ENCODE measurements at regions not wholly inside any gene's neighbourhood (a gene's known extent, or its start where the extent isn't known, plus 50 kb on each side); places are given as distances from the start of the nearest gene placed in this dataset.
"Not testable (repeated sequence)": the region's sequence is repeated elsewhere in the genome, so short reads cannot be mapped to it uniquely, and the experiment has no call there.

- DNase-seq (ENCODE audit: low read depth in 3 of 3), result no peak
Observed at GRCh38 chr18:39168723-39169122, 1603.1 kb upstream of the CELF4 start.

DNA sequence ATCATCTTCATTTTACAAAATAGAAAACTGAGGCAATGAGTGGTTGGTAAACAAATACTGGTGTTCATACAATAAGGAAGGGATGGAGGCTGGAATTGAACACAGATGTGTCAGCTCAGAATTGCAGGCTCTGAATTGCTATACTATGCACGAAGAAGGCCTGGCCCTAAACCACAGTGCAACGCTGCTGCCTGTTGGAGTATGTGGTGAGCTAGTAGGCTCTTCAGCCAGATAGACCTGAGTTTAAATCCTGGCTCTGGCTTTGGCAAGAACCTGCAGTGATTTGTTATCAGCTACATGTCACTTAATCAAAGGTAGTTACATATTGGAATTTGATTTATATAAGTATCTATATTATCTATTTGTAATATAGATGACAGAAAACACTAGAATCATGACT lies 1602.4 kb upstream of the CELF4 start:
- no peak for DNase-seq (ENCODE audit: low read depth in 3 of 3)

DNA sequence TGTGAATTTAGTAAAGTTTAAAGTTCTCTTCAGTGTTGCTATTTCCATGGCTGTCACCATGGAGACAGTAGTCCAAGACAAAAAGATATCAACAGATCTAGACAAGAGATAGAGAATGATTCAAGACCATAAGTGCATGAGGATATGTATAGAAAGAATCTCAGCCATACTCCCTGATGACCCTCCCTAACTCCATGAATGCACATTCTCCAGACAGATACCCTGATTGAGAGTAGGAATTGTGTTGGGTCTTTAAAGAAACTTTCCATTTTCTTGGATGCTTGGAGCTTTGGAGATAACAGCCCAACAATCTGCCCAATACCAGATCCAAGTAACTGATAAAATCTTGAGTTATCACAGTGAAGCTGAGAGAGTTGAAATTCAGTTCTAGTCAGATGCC lies 1601.2 kb upstream of the CELF4 start:
- DNase-seq (ENCODE audit: low read depth in 3 of 3), result no peak

- DNase-seq (ENCODE audit: low read depth in 3 of 3), result no peak
Observed at GRCh38 chr18:39162013-39162827, 1596.6 kb upstream of the CELF4 start.

DNA sequence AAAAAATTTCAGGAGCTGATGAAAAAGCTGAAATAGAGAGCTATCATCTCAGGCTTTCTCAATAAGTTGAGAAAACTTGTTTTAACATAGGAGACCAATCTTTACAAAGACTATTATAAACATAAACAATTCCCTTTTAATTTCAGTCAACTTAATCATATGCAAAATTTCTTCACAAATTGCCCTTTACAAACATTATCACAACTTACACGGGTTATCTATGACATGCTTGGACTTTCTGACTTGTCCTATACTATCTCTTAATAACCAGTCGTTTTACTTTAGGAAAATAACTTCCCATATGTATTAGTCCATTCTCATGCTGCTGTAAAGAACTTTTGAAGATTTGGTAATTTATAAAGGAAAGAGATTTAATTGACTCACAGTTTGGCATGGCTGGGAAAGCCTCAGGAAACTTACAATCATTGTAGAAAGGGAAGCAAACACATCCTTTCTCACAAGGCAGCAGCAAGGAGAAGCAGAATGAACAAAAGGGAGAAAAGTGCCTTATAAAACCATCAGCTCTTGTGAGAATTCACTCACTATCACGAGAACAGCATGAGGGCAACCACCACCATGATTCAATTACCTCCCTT lies 1583.7 kb upstream of the CELF4 start:
- DNase-seq (ENCODE audit: low read depth in 3 of 3), result no peak

- no peak for DNase-seq (ENCODE audit: low read depth in 3 of 3)
Observed at GRCh38 chr18:39134255-39134654, 1568.7 kb upstream of the CELF4 start.

DNA sequence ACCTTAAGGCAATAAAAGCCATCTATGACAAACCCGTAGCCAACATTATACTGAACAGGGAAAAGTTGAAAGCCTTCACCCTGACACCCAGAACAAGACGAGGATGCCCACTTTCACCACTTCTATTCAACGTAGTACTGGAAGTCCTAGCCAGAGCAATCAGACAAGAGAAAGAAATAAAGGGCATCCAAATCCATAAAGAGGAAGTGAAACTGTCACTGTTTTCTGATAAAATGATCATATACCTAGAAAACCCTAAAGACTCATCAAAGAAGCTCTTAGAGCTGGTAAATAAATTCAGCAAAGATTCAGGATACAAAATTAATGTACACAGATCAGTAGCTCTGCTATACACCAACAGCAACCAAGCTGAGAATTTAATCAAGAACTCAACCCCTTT lies 1561.9 kb upstream of the CELF4 start:
- DNase-seq (ENCODE audit: low read depth in 3 of 3), result not testable (repeated sequence)

DNA sequence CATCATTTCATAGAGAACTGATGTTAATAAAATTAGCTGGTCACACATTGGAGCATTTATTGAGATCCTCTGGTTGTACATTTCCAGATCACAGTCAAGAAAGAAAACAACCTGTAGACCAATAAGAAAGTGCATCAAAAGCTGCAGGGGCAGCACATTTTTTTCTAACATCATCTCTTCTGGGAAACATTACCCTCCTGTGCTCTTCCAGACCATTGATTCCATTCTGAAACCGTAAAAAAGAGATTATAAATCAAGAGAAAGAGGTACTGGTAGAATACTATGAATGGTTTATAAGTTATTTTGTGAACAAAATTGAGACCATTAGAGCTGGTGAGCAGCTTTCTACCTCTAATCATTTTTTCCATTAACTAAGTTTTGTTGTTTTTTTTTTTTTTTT lies 1548.2 kb upstream of the CELF4 start:
- no peak for DNase-seq (ENCODE audit: low read depth in 3 of 3)

DNA sequence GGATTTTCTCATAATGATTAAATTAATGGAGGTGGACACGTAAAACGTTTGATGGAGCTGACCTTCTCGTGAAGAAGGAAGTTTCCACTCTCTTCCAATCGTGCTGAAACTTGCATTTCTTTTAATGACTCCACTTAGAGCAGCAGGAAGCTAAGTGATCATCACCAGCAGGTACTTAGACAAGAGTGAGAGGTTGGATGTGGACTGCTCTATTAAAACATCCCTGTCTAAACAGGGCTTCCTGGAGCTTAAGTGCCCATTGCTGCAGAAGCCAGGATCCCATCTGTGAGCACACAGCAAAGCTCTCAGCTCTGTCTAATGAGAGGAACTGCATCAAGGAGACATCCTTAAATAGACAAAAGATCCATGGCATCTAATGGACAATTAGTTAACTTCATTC lies 1539.5 kb upstream of the CELF4 start:
- no peak for DNase-seq (ENCODE audit: low read depth in 3 of 3)

GRCh38 chr18:39072970-39073369 lies 1507.4 kb upstream of the CELF4 start:
- no peak for DNase-seq (ENCODE audit: low read depth in 3 of 3)

DNA sequence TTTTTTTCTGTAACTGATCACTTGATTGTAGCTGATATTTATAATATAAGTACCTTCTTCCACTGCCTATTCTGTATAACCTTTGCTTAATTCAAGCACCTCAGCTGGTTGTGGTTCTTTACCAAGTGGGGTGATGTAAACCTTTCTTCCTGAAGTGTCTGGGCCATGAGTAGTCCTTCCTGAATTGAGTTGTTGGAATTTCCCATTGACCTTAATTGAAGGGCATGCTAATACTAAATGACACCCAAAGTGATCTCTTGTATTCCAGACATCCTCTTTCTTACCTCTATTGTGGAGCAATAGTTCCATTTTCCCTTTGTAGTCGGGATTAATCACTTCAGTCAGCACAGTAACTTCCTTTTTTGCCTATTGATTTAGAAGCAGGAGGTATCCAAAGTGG lies 1496.8 kb upstream of the CELF4 start:
- no peak for DNase-seq (ENCODE audit: low read depth in 3 of 3)

DNA sequence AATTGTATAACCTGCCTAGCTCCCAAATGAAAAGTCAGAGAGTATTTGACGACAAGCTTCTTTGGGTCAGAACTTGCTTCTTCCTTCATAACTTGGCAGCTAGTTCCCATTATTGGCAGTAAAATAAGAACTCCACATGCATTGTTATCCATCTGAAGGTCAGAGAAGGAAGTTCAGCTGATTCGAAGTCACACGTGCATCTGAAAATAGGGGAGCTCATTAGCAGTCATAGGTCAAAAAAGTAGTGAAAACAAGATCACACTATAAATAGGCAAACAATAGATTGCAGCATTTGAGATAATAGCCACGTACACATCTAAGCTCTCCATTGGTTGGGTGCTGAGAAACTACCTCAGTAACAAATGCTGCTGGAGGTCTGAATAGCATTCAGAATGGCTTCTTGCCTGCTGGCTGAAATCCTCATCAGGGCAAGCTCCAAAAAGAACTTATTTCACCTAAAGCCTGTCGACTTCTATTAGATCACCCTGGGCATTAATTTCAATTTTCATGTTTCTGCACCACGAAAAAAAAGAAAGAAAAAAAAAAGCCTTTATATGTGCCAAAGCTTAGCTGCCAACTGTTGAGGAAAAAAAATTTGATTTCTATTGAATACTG lies 1492.9 kb upstream of the CELF4 start:
- DNase-seq (ENCODE audit: low read depth in 3 of 3), result no peak

DNA sequence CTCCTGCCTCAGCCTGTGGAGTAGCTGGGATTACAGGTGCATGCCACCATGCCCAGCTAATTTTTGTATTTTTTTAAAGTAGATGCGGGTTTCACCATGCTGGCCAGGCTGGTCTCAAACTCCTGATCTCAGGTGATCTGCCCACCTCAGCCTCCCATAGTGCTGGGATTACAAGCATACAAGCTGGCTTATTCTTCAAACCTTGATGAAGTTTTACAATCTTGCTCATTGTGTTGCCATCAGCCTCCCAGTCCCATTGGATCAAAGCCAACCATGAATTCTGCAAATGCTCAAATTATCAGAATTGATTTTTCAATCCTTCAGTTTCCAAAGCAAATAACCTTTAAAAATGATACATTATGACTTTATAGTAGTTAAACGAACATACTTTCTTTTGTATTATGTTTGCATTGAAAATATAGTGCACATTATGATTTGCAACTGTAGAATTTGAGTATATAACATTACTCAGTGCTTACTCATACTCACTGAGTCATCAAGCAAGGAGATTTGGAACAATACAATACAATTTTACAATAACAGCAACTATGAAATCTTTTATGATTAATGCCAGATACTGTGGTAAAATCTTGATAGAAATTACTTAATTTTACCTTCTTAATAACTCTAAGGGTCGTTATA lies 1491.9 kb upstream of the CELF4 start:
- no peak for DNase-seq (ENCODE audit: low read depth in 3 of 3)

DNA sequence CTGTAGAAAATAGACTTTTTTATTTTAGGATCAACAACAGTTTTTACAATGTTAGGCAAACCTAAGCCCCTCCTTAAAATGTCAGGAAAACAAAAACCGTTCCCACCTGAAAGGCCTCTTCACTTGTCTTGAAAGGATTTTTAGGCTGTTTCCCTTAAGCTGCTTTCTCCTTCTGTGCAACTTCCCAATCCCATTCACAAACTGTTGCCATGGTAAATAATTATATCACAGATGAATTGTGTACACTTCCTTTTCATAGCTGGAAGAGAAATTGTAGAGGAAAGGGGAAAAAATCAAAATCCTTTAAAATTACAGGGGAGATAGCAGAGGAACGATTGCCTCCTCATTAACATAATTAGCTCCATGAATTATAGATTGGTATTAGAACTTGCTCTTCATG lies 1488.0 kb upstream of the CELF4 start:
- DNase-seq (ENCODE audit: low read depth in 3 of 3), result no peak

GRCh38 chr18:39051013-39051412 lies 1485.4 kb upstream of the CELF4 start:
- DNase-seq (ENCODE audit: low read depth in 3 of 3), result no peak

GRCh38 chr18:39039813-39040212 lies 1474.2 kb upstream of the CELF4 start:
- no peak for DNase-seq (ENCODE audit: low read depth in 3 of 3)

- DNase-seq (ENCODE audit: low read depth in 3 of 3), result no peak
Observed at GRCh38 chr18:39037925-39038324, 1472.3 kb upstream of the CELF4 start.

DNA sequence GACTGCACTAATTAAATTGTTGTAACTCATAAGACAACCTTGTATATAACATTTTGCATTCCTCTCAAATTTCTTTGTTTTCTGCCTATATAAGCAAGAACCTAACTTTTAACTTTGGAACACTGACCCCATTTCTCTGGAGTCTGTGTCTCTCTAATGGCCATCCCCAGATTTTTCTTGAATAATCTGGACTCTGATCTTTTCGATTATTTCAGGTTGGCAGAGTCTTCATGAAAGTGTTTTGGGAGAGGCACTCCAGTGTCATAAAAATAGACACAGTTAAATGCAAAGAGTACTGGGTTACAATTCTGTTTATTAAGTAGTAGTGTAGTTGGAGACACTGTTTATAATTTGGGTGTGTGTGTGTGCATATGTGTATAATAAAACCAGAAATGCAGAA lies 1467.7 kb upstream of the CELF4 start:
- DNase-seq (ENCODE audit: low read depth in 3 of 3), result no peak

- no peak for DNase-seq (ENCODE audit: low read depth in 3 of 3)
Observed at GRCh38 chr18:39031647-39032046, 1466.0 kb upstream of the CELF4 start.

DNA sequence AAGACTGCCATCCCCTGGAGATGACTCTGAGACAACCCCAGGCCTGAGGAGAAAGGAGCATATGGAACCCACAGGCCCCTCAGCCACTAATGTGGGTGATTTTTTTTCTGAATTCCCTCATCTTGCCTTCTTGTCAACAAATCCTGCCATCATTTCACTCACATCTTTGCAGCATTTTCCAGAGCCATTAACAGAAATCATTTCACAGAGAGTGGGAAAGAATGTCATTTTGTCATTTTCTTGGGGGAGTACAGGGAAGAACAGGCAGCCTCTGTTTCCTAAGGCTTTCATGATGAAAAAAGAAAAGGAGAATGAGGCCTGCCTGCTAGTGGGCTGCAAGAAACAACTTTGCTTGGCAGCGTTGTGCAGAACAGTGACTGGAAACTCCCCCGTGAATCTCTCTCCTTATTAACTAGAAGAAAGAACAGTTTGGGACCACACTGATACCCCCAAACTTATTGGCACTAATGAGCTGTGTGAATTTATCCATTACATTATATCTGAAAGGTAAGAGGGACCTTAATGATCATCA lies 1464.6 kb upstream of the CELF4 start:
- DNase-seq (ENCODE audit: low read depth in 3 of 3), result no peak

DNA sequence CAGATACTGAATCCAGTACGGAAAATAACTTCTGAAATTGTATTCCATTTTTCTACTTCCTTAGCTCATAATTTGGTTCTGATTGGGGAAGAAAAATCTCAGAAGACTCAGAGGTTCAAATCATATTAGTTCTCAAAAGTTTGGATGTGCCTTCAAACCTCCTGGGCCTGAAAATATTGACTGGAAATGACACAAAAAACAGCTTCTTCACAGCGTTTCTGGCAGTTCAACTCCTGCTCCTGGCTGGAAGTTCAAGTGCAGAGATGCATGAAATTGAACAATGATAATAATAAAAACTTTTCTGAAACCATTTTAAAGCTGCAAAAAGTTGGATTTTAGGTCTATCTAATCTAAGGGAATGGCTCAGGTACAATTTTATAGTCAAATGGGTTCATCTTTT lies 1459.9 kb upstream of the CELF4 start:
- no peak for DNase-seq (ENCODE audit: low read depth in 3 of 3)

GRCh38 chr18:39019989-39020388 lies 1454.4 kb upstream of the CELF4 start:
- no peak for DNase-seq (ENCODE audit: low read depth in 3 of 3)

Data from stimulated activated CD4-positive, alpha-beta T cell treated with anti-CD3 and anti-CD28 coated beads, TNF-alpha, amount 100 ng/mL, for 48 hours (primary cell).